GM12878 (cell line): ENCODE measurements at regions not wholly inside any gene's neighbourhood (a gene's known extent, or its start where the extent isn't known, plus 50 kb on each side); places are given as distances from the start of the nearest gene placed in this dataset.
A peak's percentile ranks its signal among the peaks of the same experiment; 100 is the strongest.

Experiments used
- CBFB ChIP-seq: IDR thresholded peaks from 2 replicates; pipeline ENCODE4 v1.6.1; 2016; ENCODE audit warnings: antibody characterized with exemption, low read depth
- CEBPZ ChIP-seq: fragments of 150-350 bp; IDR thresholded peaks from 2 replicates; pipeline ENCODE4 v1.6.1; 2016; ENCODE audit warnings: low read depth, low read length
- CHD4 ChIP-seq: fragments of 200-600 bp; sonication (generic); IDR thresholded peaks from 2 replicates; pipeline ENCODE4 v1.6.1; 2016; ENCODE audit warnings: mild to moderate bottlenecking
- CREB1 ChIP-seq: IDR thresholded peaks from 2 replicates; pipeline ENCODE4 v1.6.1; 2012; ENCODE audit warnings: low read depth, mild to moderate bottlenecking, inconsistent platforms
- DPF2 ChIP-seq: fragments of 450-650 bp; IDR thresholded peaks from 2 replicates; pipeline ENCODE4 v1.6.1; 2017; ENCODE audit warnings: mild to moderate bottlenecking
- ETV6 ChIP-seq, 2 experiments: fragments of 450-650 bp in 1 of 2; IDR thresholded peaks in 1 of 2; conservative IDR thresholded peaks in 1 of 2; 2 replicates each; pipeline ENCODE4 v1.6.1; 2014; ENCODE audit warnings: antibody characterized with exemption in 1 of 2, borderline replicate concordance in 1 of 2, low read depth in 1 of 2, mild to moderate bottlenecking in 1 of 2, moderate library complexity in 1 of 2
- GABPA ChIP-seq: IDR thresholded peaks from 2 replicates; pipeline ENCODE4 v1.6.1; 2014; ENCODE audit warnings: antibody characterized with exemption, low read depth, mild to moderate bottlenecking, inconsistent platforms
- HDAC2 ChIP-seq: fragments of 200-600 bp; sonication (generic); IDR thresholded peaks from 2 replicates; pipeline ENCODE4 v1.6.1; 2017
- MLLT1 ChIP-seq: fragments of 450-650 bp; IDR thresholded peaks from 2 replicates; pipeline ENCODE4 v1.6.1; 2016; ENCODE audit warnings: mild to moderate bottlenecking
- MTA2 ChIP-seq: fragments of 450-650 bp; IDR thresholded peaks from 2 replicates; pipeline ENCODE4 v1.6.1; 2016; ENCODE audit warnings: low read depth, mild to moderate bottlenecking, moderate library complexity
- MXI1 ChIP-seq: fragments of 150-350 bp; IDR thresholded peaks from 2 replicates; pipeline ENCODE4 v1.6.1; 2011; ENCODE audit warnings: low read depth, mild to moderate bottlenecking, inconsistent platforms, low read length, improper control_type of control experiment
- RB1 ChIP-seq: fragments of 450-650 bp; formaldehyde crosslinking; IDR thresholded peaks from 2 replicates; pipeline ENCODE4 v1.6.1; 2017; ENCODE audit warnings: mild to moderate bottlenecking, borderline replicate concordance
- RCOR1 ChIP-seq: conservative IDR thresholded peaks from 2 replicates; pipeline ENCODE4 v1.6.1; 2012; ENCODE audit warnings: low read depth, low read length, improper control_type of control experiment
- RFX5 ChIP-seq: IDR thresholded peaks from 2 replicates; pipeline ENCODE4 v1.6.1; 2011; ENCODE audit warnings: low read depth, low read length, improper control_type of control experiment
- USF2 ChIP-seq: IDR thresholded peaks from 2 replicates; pipeline ENCODE4 v1.6.1; 2011; ENCODE audit warnings: low read depth, low read length, improper control_type of control experiment, borderline replicate concordance
- ZBTB33 ChIP-seq: fragments of 450-650 bp; IDR thresholded peaks from 2 replicates; pipeline ENCODE4 v1.6.1; 2017; ENCODE audit warnings: mild to moderate bottlenecking
- ZBTB4 ChIP-seq: fragments of 450-650 bp; formaldehyde crosslinking; IDR thresholded peaks from 2 replicates; pipeline ENCODE4 v1.4.0; 2022; ENCODE audit warnings: mild to moderate bottlenecking, moderate library complexity
- ZNF24 ChIP-seq: fragments of 450-650 bp; IDR thresholded peaks from 2 replicates; pipeline ENCODE4 v1.6.1; 2017; ENCODE audit warnings: antibody characterized with exemption, mild to moderate bottlenecking
- ZZZ3 ChIP-seq: IDR thresholded peaks from 2 replicates; pipeline ENCODE4 v1.6.1; 2011; ENCODE audit warnings: low read depth; ENCODE audit not compliant: control insufficient read depth, insufficient read length

GRCh38 chr14:73770977-73771847, 57.0 kb upstream of the PNMA1 start (continued):
- TF ChIP-seq USF2 (no peak), GABPA (no peak), ETV6 (conservative IDR thresholded peaks at IDR 0.05 in 1 of 2, IDR thresholded peaks at IDR 0.05 in 1 of 2; ENCODE audit: borderline replicate concordance in 1 of 2, low read depth in 1 of 2) (no peak; a peak in 1 of 4 replicates), MTA2 (no peak), MLLT1 (0 out of 2 replicates have a peak, but pooled peaks have one; percentile 1), DPF2 (no peak), RCOR1 (no peak), CREB1 (no peak), ZZZ3 (no peak), ZBTB33 (no peak), MXI1 (no peak; the same call in 1 of the 2 replicates), RFX5 (no peak), ZBTB4 (CRISPR knock-in tag) (no peak), HDAC2 (no peak), CBFB (no peak), ZNF24 (no peak), CEBPZ (no peak), CHD4 (no peak), RB1 (no peak)
